Right lobe of liver (tissue), 6 donors: ENCODE measurements at regions not wholly inside any gene's neighbourhood (a gene's known extent, or its start where the extent isn't known, plus 50 kb on each side); places are given as distances from the start of the nearest gene placed in this dataset.
"Not testable (repeated sequence)": the region's sequence is repeated elsewhere in the genome, so short reads cannot be mapped to it uniquely, and the experiment has no call there.

Experiments used
- ATAC-seq, 4 donors: fragments of 200-7000 bp; cut with Tn5 transposase; one replicate each; pipeline ENCODE4 v1.9.1; 2020; ENCODE audit warnings: mild to moderate bottlenecking in 4 of 4, moderate library complexity in 4 of 4
- DNase-seq, 3 donors: peaks; one replicate each; pipeline ENCODE4 v3.0.0-alpha.2; 2020
- H3K27ac ChIP-seq, 3 donors: fragments of 200-600 bp; one replicate each; pipeline ENCODE4 v1.8.0; 2022
- H3K27me3 ChIP-seq, 2 donors: fragments of 200-600 bp; one replicate each; pipeline ENCODE4 v1.8.0; 2022
- H3K36me3 ChIP-seq, 4 donors: fragments of 200-600 bp; sonication (generic) in 1 of 4; one replicate each; pipeline versions ENCODE4 v1.5.1 to v1.8.0; 2017 to 2022; ENCODE audit warnings: control low read depth in 1 of 4
- H3K4me1 ChIP-seq, 4 donors: fragments of 200-600 bp; sonication (generic) in 1 of 4; one replicate each; pipeline versions ENCODE4 v1.5.1 to v1.8.0; 2017 to 2022; ENCODE audit warnings: control low read depth in 1 of 4
- H3K4me3 ChIP-seq, 3 donors: fragments of 200-600 bp; one replicate each; pipeline ENCODE4 v1.8.0; 2022
- H3K9me3 ChIP-seq, 4 donors: fragments of 200-600 bp; sonication (generic) in 1 of 4; one replicate each; pipeline versions ENCODE4 v1.5.1 to v1.8.0; 2017 to 2022; ENCODE audit warnings: control low read depth in 1 of 4
- POLR2A ChIP-seq: fragments of 450-650 bp; IDR thresholded peaks from one replicate; pipeline ENCODE4 v1.6.1; 2017; ENCODE audit warnings: antibody characterized with exemption, mild to moderate bottlenecking
- WGBS: methylation state at CpG from one replicate; pipeline ENCODE4 v1.1.6; 2018; ENCODE audit warnings: low coverage, low lambda C conversion rate; ENCODE audit not compliant: insufficient coverage; ENCODE audit errors: missing lambda C conversion rate; 5-methylcytosine and 5-hydroxymethylcytosine counted together
- intact Hi-C, 2 donors: fragments of 100-400 bp; cut with DNase I; formaldehyde crosslinking; loops; one replicate each; pipeline versions ENCODE4 v1.11.2 to v1.14.1; 2022
- TF ChIP-seq, protein P1 (sequence below), 4 donors: fragments of 200-600 bp in 3 of 4; fragments of 450-650 bp in 1 of 4; IDR thresholded peaks; one replicate each; pipeline versions ENCODE4 v1.5.1 to v1.8.0; 2016 to 2022; ENCODE audit warnings: antibody characterized with exemption in 4 of 4, mild to moderate bottlenecking in 2 of 4
- donor health status: DM: no; HTN: yes; CAD: no.
- donor health status: DM: no; HTN: no; CAD: no.
- donor health status: DM: no; HTN: no; CAD: no.
- donor health status: DM: no; HTN: yes; CAD: no.
- donor health status: DM: no; HTN: yes; CAD: no.

DNA sequence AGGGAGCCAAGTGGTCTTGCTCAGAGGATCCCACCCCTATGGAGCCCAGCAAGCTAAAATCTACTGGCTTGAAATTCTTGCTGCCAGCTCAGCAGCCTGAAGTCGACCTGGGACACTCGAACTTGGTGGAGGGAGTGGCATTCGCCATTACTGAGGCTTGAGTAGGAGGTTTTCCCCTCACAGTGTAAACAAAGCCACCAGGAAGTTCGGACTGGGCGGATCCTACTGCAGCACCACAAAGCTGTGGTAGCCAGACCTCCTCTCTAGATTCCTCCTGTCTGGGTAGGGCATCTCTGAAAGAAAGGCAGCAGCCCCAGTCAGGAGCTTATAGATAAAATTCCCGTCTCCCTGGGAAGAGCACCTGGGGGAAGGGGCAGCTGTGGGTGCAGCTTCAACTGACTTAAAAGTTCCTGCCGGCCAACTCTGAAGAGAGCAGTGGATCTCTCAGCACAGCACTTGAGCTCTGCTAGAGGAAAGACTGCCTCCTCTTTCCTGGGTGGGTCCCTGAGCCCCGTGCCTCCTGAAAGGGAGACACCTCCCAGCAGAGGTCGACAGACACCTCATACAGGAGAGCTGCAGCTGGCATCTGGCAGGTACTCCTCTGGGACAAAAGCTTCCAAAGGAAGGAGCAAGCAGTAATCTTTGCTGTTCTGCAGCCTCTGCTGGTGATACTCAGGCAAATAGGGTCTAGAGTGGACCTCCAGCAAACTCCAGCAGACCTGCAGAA lies 576.3 kb upstream of the NECTIN3 start:
- DNase-seq, result no peak

DNA sequence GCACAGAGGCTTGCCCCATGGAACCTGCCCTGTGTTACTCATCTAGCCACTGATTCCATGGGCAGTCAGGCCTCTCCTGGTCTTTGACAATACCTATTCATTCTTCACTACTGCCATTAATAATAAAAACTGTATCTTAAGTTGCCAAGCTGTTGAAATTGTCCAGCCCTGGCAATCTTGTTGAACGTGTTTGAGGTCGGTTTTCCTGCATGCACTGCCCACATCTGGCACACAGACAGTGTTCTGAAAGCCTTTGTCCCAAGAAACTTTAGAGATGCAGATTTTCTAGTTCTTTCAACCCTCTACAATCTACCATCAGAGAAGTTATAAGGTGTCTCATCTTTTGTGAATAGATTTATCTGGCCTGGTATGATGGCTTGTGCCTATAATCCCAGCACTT lies 567.2 kb upstream of the NECTIN3 start:
- WGBS, result 72% methylated on average over 2 of the region's 2 CpGs

More for the DNA sequence above, 576.3 kb upstream of the NECTIN3 start:
- no peak overlapping the region for H3K27ac ChIP-seq
- no peaks in the 10 kb centered on the region for H3K9me3 ChIP-seq
- no peaks in the 10 kb centered on the region for H3K4me1 ChIP-seq
- no peaks in the 10 kb centered on the region for H3K36me3 ChIP-seq
- TF ChIP-seq POLR2A, result no peak
- TF ChIP-seq, protein P1, sequence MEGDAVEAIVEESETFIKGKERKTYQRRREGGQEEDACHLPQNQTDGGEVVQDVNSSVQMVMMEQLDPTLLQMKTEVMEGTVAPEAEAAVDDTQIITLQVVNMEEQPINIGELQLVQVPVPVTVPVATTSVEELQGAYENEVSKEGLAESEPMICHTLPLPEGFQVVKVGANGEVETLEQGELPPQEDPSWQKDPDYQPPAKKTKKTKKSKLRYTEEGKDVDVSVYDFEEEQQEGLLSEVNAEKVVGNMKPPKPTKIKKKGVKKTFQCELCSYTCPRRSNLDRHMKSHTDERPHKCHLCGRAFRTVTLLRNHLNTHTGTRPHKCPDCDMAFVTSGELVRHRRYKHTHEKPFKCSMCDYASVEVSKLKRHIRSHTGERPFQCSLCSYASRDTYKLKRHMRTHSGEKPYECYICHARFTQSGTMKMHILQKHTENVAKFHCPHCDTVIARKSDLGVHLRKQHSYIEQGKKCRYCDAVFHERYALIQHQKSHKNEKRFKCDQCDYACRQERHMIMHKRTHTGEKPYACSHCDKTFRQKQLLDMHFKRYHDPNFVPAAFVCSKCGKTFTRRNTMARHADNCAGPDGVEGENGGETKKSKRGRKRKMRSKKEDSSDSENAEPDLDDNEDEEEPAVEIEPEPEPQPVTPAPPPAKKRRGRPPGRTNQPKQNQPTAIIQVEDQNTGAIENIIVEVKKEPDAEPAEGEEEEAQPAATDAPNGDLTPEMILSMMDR (IDR thresholded peaks at IDR 0.05), result peak in 1 of 4 donors; percentile 27
- no peak for ATAC-seq
- H3K27me3 ChIP-seq, result no peaks in the 10 kb centered on the region
- intact Hi-C loops, result no loop called here
- no peak overlapping the region for H3K4me3 ChIP-seq
- 62% methylated on average over 3 of the region's 9 CpGs for WGBS

DNA sequence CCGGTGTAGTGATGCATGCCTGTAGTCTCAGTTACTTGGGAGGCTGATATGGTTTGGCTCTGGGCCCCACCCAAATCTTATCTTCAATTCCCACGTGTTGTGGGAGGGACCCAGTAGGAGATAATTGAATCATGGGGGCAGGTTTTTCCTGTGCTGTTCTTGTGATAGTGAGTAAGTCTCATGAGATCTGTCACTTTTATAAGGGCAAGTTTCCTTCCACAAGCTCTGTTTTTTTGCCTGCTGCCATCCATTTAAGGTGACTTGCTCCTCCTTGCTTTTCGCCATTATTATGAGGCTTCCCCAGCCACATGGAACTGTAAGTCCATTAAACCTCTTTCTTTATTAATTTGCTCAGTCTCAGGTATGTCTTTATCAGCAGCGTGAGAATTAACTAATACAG lies 566.7 kb upstream of the NECTIN3 start:
- ATAC-seq (no peak), DNase-seq (no peak)
- no peaks in the 10 kb centered on the region for H3K9me3 ChIP-seq
- H3K4me1 ChIP-seq, result no peaks in the 10 kb centered on the region
- no peak overlapping the region for H3K4me3 ChIP-seq
- H3K27ac ChIP-seq, result no peak overlapping the region
- H3K27me3 ChIP-seq, result no peaks in the 10 kb centered on the region
- 53% methylated on average over 4 of the region's 4 CpGs for WGBS
- TF ChIP-seq, protein P1 (IDR thresholded peaks at IDR 0.05), result no peak
- no peak for TF ChIP-seq POLR2A
- intact Hi-C loops, result no loop called here
- H3K36me3 ChIP-seq, result no peaks in the 10 kb centered on the region

More for the DNA sequence above, 567.2 kb upstream of the NECTIN3 start:
- Histone ChIP-seq H3K27me3 (no peaks in the 10 kb centered on the region), H3K36me3 (no peaks in the 10 kb centered on the region), H3K9me3 (no peaks in the 10 kb centered on the region), H3K4me3 (no peak overlapping the region), H3K4me1 (no peaks in the 10 kb centered on the region), H3K27ac (no peak overlapping the region)
- intact Hi-C loops, result no loop called here
- ATAC-seq (no peak), DNase-seq (no peak)
- TF ChIP-seq, protein P1 (IDR thresholded peaks at IDR 0.05), result no peak
- TF ChIP-seq POLR2A, result no peak

DNA sequence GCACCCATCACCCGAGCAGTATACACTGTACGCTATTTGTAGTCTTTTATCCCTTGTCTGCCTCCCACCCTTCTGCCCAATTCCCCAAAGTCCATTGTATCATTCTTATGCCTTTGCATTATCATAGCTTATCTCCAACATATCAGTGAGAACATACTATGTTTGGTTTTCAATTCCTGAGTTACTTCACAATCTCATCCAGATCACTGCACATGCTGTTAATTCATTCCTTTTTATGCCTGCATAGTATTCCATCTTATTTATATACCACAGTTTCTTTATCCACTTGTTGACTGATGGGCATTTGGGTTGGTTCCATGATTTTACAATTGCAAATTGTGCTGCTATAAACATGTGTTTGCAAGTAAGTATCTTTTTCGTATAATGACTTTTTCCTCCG lies 564.7 kb upstream of the NECTIN3 start:
- intact Hi-C loops, result no loop called here
- Histone ChIP-seq H3K27me3 (no peaks in the 10 kb centered on the region), H3K4me1 (no peaks in the 10 kb centered on the region), H3K4me3 (no peak overlapping the region), H3K9me3 (no peaks in the 10 kb centered on the region), H3K36me3 (no peaks in the 10 kb centered on the region), H3K27ac (no peak overlapping the region)
- 89% methylated on average over 4 of the region's 4 CpGs for WGBS
- TF ChIP-seq, protein P1 (IDR thresholded peaks at IDR 0.05), result no peak
- no peak for TF ChIP-seq POLR2A
- ATAC-seq (no peak), DNase-seq (no peak)

DNA sequence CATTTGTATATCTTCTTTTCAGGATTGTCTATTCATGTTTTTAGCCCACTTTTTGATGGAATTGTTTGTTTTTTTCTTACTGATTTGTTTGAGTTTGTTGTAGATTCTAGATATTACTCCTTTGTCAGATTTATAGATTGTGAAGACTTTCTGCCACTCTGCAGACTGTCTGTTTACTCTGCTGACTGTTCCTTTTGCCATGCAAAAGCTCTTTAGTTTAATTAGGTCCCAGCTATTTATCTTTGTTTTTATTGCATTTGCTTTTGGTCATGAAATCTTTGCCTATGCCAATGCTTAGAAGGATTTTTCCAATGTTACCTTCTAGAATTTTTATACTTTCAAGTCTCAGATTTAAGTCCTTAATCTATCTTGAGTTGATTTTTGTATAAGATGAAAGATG lies 564.0 kb upstream of the NECTIN3 start:
- H3K36me3 ChIP-seq, ATAC-seq, H3K27me3 ChIP-seq, H3K27ac ChIP-seq, intact Hi-C loops, H3K9me3 ChIP-seq, H3K4me1 ChIP-seq, H3K4me3 ChIP-seq, DNase-seq: not testable (repeated sequence)
